Astrocyte (in vitro differentiated cells and primary cell): ENCODE measurements at regions not wholly inside any gene's neighbourhood (a gene's known extent, or its start where the extent isn't known, plus 50 kb on each side); places are given as distances from the start of the nearest gene placed in this dataset.

Experiments
- DNase-seq: peaks from one replicate; pipeline ENCODE4 v3.0.0-alpha.2; 2010; ENCODE audit warnings: low read depth
- FAIRE-seq: peaks from 2 replicates; lab custom pipeline; 2011; peaks lifted over from hg19 to GRCh38; lab: Jason Lieb, UNC
- H2AFZ ChIP-seq: 2 replicates; pipeline ENCODE4 v1.6.0; 2012; ENCODE audit warnings: low read depth, low read length, inconsistent platforms
- H3K27ac ChIP-seq: 2 replicates; pipeline ENCODE4 v1.5.1; 2011; ENCODE audit warnings: low read depth, low read length, inconsistent platforms
- H3K27me3 ChIP-seq: 2 replicates; pipeline ENCODE4 v1.6.0; 2011; ENCODE audit warnings: low read length, inconsistent platforms; ENCODE audit not compliant: insufficient read depth
- H3K36me3 ChIP-seq: 2 replicates; pipeline ENCODE4 v1.5.1; 2011; ENCODE audit warnings: low read length, inconsistent platforms; ENCODE audit not compliant: insufficient read depth
- H3K4me1 ChIP-seq: 2 replicates; pipeline ENCODE4 v1.5.1; 2011; ENCODE audit warnings: low read length, inconsistent platforms; ENCODE audit not compliant: insufficient read depth
- H3K4me2 ChIP-seq: 2 replicates; pipeline ENCODE4 v1.6.0; 2012; ENCODE audit warnings: low read length, inconsistent platforms
- H3K4me3 ChIP-seq: 2 replicates; pipeline ENCODE4 v1.5.1; 2011; ENCODE audit warnings: low read depth, mild to moderate bottlenecking, low read length, inconsistent platforms; ENCODE audit not compliant: insufficient read depth
- H3K79me2 ChIP-seq: 2 replicates; pipeline ENCODE4 v1.6.0; 2012; ENCODE audit warnings: mild to moderate bottlenecking, low read length, inconsistent platforms; ENCODE audit not compliant: insufficient read depth
- H3K9ac ChIP-seq: 2 replicates; pipeline ENCODE4 v1.6.0; 2012; ENCODE audit warnings: mild to moderate bottlenecking, low read length, inconsistent platforms
- H3K9me3 ChIP-seq: 2 replicates; pipeline ENCODE4 v1.5.1; 2012; ENCODE audit warnings: low read depth, mild to moderate bottlenecking, low read length, inconsistent platforms; ENCODE audit not compliant: insufficient read depth
- H4K20me1 ChIP-seq: 2 replicates; pipeline ENCODE4 v1.6.0; 2012; ENCODE audit warnings: low read length, inconsistent platforms; ENCODE audit not compliant: insufficient read depth
- H3K27ac Mint-ChIP-seq: one replicate; pipeline ENCODE4 v1.8.0; 2021; ENCODE audit warnings: mild to moderate bottlenecking, mixed read lengths; ENCODE audit not compliant: unreplicated experiment
- H3K27me3 Mint-ChIP-seq: one replicate; pipeline ENCODE4 v1.8.0; 2021; ENCODE audit warnings: low read depth, mixed read lengths; ENCODE audit not compliant: unreplicated experiment
- H3K36me3 Mint-ChIP-seq: one replicate; pipeline ENCODE4 v1.8.0; 2021; ENCODE audit warnings: low read depth, mixed read lengths; ENCODE audit not compliant: unreplicated experiment
- H3K4me1 Mint-ChIP-seq: one replicate; pipeline ENCODE4 v1.8.0; 2021; ENCODE audit warnings: low read depth, mixed read lengths; ENCODE audit not compliant: unreplicated experiment
- H3K4me3 Mint-ChIP-seq: one replicate; pipeline ENCODE4 v1.8.0; 2021; ENCODE audit warnings: mild to moderate bottlenecking, moderate library complexity, mixed read lengths; ENCODE audit not compliant: unreplicated experiment
- H3K9me3 Mint-ChIP-seq: one replicate; pipeline ENCODE4 v1.8.0; 2021; ENCODE audit warnings: mild to moderate bottlenecking, mixed read lengths; ENCODE audit not compliant: unreplicated experiment
- EZH2 ChIP-seq: IDR thresholded peaks from 2 replicates; pipeline ENCODE4 v1.6.1; 2012; ENCODE audit warnings: mild to moderate bottlenecking, low read length, inconsistent platforms; ENCODE audit not compliant: insufficient read depth
- TF ChIP-seq, protein P1 (sequence below): IDR thresholded peaks from 2 replicates; pipeline ENCODE4 v1.5.1; 2011; ENCODE audit warnings: low read depth, mild to moderate bottlenecking, inconsistent platforms, low read length, moderate library complexity; ENCODE audit not compliant: insufficient read depth

DNA sequence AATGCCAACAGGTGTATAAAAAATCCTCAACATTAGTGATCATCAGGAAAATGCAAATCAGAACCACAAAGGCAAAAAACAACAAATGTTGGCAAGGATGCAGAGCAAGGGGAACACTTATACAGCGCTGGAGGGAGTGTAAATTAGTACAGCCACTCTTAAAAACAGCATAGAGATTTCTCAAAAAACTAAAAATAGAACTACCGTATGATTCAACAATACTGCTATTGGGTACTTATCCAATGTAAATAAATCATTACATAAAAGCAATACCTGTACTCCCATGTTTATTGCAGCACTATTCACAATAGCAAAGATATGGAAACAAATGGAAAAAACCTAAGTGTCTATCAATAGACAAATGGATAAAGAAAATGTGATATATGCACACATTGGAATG lies 171.3 kb downstream of the SLC7A11 start:
- H3K36me3 ChIP-seq, result no peaks in the 10 kb centered on the region
- no peak overlapping the region for H3K4me2 ChIP-seq

DNA sequence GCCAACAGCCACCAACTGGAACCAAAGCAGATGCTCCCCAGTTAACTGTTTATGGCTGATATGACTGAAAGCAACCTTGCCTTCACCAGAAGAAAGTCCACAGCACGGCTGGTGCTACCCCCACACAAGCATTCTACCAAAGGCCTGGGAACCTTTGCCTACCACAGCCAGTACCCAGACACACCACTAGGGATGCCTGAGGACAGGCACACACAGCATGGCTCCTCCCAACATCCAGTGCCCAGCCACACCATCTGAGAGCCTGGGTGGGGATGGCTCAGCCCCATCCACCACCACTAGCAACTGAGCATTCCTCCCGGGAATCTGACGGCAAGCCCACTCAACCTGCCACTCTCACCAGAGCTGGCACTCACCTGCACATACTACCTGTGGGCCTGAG lies 178.6 kb downstream of the SLC7A11 start:
- no peak overlapping the region for H3K4me2 ChIP-seq
- H3K27me3 Mint-ChIP-seq, result no peaks in the 10 kb centered on the region
- DNase-seq (no peak), FAIRE-seq (no peak)
- H3K4me3 Mint-ChIP-seq, result no peak overlapping the region
- no peaks in the 10 kb centered on the region for H3K27me3 ChIP-seq
- peaks cover 3% of the 10 kb centered on the region for H3K4me1 Mint-ChIP-seq
- no peak overlapping the region for H3K27ac Mint-ChIP-seq
- H3K9ac ChIP-seq, result no peak overlapping the region
- H3K4me3 ChIP-seq, result no peak overlapping the region
- H3K9me3 Mint-ChIP-seq, result peaks cover 6% of the 10 kb centered on the region
- no peaks in the 10 kb centered on the region for H3K4me1 ChIP-seq
- peaks cover 3% of the 10 kb centered on the region for H3K36me3 Mint-ChIP-seq
- H4K20me1 ChIP-seq, result no peaks in the 10 kb centered on the region
- H3K36me3 ChIP-seq, result no peaks in the 10 kb centered on the region
- TF ChIP-seq, protein P1, sequence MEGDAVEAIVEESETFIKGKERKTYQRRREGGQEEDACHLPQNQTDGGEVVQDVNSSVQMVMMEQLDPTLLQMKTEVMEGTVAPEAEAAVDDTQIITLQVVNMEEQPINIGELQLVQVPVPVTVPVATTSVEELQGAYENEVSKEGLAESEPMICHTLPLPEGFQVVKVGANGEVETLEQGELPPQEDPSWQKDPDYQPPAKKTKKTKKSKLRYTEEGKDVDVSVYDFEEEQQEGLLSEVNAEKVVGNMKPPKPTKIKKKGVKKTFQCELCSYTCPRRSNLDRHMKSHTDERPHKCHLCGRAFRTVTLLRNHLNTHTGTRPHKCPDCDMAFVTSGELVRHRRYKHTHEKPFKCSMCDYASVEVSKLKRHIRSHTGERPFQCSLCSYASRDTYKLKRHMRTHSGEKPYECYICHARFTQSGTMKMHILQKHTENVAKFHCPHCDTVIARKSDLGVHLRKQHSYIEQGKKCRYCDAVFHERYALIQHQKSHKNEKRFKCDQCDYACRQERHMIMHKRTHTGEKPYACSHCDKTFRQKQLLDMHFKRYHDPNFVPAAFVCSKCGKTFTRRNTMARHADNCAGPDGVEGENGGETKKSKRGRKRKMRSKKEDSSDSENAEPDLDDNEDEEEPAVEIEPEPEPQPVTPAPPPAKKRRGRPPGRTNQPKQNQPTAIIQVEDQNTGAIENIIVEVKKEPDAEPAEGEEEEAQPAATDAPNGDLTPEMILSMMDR, result no peak
- no peak for TF ChIP-seq EZH2
- no peaks in the 10 kb centered on the region for H3K79me2 ChIP-seq
- H2AFZ ChIP-seq, result no peak overlapping the region
- no peaks in the 10 kb centered on the region for H3K9me3 ChIP-seq
- no peak overlapping the region for H3K27ac ChIP-seq

More for the DNA sequence above, 171.3 kb downstream of the SLC7A11 start:
- Histone ChIP-seq H3K4me3 (no peak overlapping the region), H3K9me3 (no peaks in the 10 kb centered on the region), H3K9ac (no peak overlapping the region), H3K27ac (no peak overlapping the region), H3K79me2 (no peaks in the 10 kb centered on the region), H3K4me1 (no peaks in the 10 kb centered on the region), H4K20me1 (no peaks in the 10 kb centered on the region), H3K27me3 (no peaks in the 10 kb centered on the region), H2AFZ (no peak overlapping the region)
- H3K4me3 Mint-ChIP-seq, result no peak overlapping the region
- H3K36me3 Mint-ChIP-seq, result no peaks in the 10 kb centered on the region
- H3K4me1 Mint-ChIP-seq, result no peaks in the 10 kb centered on the region
- TF ChIP-seq, protein P1, result no peak
- no peak overlapping the region for H3K27ac Mint-ChIP-seq
- no peaks in the 10 kb centered on the region for H3K27me3 Mint-ChIP-seq
- no peaks in the 10 kb centered on the region for H3K9me3 Mint-ChIP-seq
- no peak for DNase-seq
- FAIRE-seq, result no peak

DNA sequence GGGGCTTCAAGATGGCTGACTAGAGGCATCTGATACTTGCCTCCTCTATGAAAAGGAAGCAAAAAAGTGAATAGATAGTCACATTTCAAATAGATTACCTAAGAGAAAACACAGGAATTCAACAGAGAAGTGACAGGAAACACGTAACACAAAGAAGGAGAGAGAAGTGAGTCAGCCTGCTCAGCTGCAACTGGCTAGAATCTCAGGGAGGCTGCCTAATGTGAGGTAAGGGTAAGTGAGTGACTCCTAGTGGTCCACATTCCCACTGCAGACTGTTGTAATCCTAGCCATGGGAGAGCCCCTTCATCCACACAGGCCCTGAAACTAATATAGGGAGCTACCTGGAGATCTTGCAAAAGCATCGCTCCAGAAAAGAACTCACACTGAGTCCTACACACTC lies 179.2 kb downstream of the SLC7A11 start:
- Histone ChIP-seq H3K9me3 (no peaks in the 10 kb centered on the region), H3K36me3 (no peaks in the 10 kb centered on the region), H3K4me2 (no peak overlapping the region), H2AFZ (peak overlapping the region; percentile 50), H3K9ac (no peak overlapping the region), H3K27me3 (no peaks in the 10 kb centered on the region), H3K4me3 (no peak overlapping the region), H4K20me1 (no peaks in the 10 kb centered on the region), H3K79me2 (no peaks in the 10 kb centered on the region), H3K27ac (no peak overlapping the region), H3K4me1 (no peaks in the 10 kb centered on the region)
- H3K4me3 Mint-ChIP-seq, result no peak overlapping the region
- peaks cover 3% of the 10 kb centered on the region for H3K36me3 Mint-ChIP-seq
- TF ChIP-seq, protein P1, result peak; percentile 35
- TF ChIP-seq EZH2, result no peak
- peaks cover 6% of the 10 kb centered on the region for H3K9me3 Mint-ChIP-seq
- peak overlapping the region; percentile 75 for H3K27ac Mint-ChIP-seq
- H3K4me1 Mint-ChIP-seq, result peaks cover 3% of the 10 kb centered on the region
- FAIRE-seq (peak; percentile 69), DNase-seq (peak; percentile 51)
- no peaks in the 10 kb centered on the region for H3K27me3 Mint-ChIP-seq
